GM12891 (cell line): ENCODE measurements at regions not wholly inside any gene's neighbourhood (a gene's known extent, or its start where the extent isn't known, plus 50 kb on each side); places are given as distances from the start of the nearest gene placed in this dataset.
"Not testable (repeated sequence)": the region's sequence is repeated elsewhere in the genome, so short reads cannot be mapped to it uniquely, and the experiment has no call there.

Source experiments
- PAX5 ChIP-seq: IDR thresholded peaks from 2 replicates; pipeline ENCODE4 v1.6.1; 2011; ENCODE audit warnings: low read length, moderate library complexity, mild to moderate bottlenecking; ENCODE audit not compliant: insufficient read depth, severe bottlenecking
- POLR2A ChIP-seq: IDR thresholded peaks from 2 replicates; pipeline ENCODE4 v1.6.1; 2011; ENCODE audit warnings: low read depth, low read length, control low read depth
- POLR2AphosphoS5 ChIP-seq: IDR thresholded peaks from 2 replicates; pipeline ENCODE4 v1.6.1; 2011; ENCODE audit warnings: low read depth, low read length, control low read depth
- POU2F2 ChIP-seq: IDR thresholded peaks from 2 replicates; pipeline ENCODE4 v1.6.1; 2011; ENCODE audit warnings: low read depth, mild to moderate bottlenecking, control low read depth, low read length, moderate library complexity
- SPI1 ChIP-seq: IDR thresholded peaks from 2 replicates; pipeline ENCODE4 v1.6.1; 2011; ENCODE audit warnings: low read depth, low read length, control low read depth
- TAF1 ChIP-seq: IDR thresholded peaks from 2 replicates; pipeline ENCODE4 v1.6.1; 2011; ENCODE audit warnings: low read depth, low read length, control low read depth

GRCh38 chr9:42326482-42326881 lies 143.0 kb downstream of the SPATA31A6 start:
- not testable (repeated sequence) for TF ChIP-seq POLR2A, TAF1, POLR2AphosphoS5, SPI1, POU2F2, PAX5
